ENCODE measurements at regions not wholly inside any gene's neighbourhood (a gene's known extent, or its start where the extent isn't known, plus 50 kb on each side); places are given as distances from the start of the nearest gene placed in this dataset.

- Histone ChIP-seq H3K4me2 (replicated peaks; ENCODE audit: extremely low read depth, low read length, poor library complexity, severe bottlenecking) (no peak overlapping the region), H3K36me3 (replicated peaks in 1 of 2; ENCODE audit: control insufficient read depth in 1 of 2, insufficient read depth in 2 of 2, low read length in 2 of 2) (peaks cover 0 to 11% of the 10 kb centered on the region in 2 donors), H3K27me3 (ENCODE audit: control insufficient read depth in 2 of 2, insufficient read depth in 2 of 2, low read length in 2 of 2) (no peaks in the 10 kb centered on the region), H3K4me3 (replicated peaks in 1 of 3; ENCODE audit: low read depth in 2 of 3, low read length in 3 of 3) (no peak overlapping the region), H3K79me2 (ENCODE audit: insufficient read depth, low read length) (peaks cover 94% of the 10 kb centered on the region), H3K4me1 (ENCODE audit: control insufficient read depth in 1 of 2, insufficient read depth in 2 of 2, low read length in 2 of 2) (peaks cover 14 to 23% of the 10 kb centered on the region in 2 donors), H3K9ac (ENCODE audit: insufficient read depth, low read length, poor library complexity, severe bottlenecking) (no peak overlapping the region), H2AFZ (ENCODE audit: insufficient read depth, low read depth, low read length, poor library complexity, severe bottlenecking) (no peak overlapping the region), H3K9me3 (replicated peaks in 1 of 2; ENCODE audit: control insufficient read depth in 1 of 2, insufficient read depth in 1 of 2, low read length in 2 of 2) (peaks cover 10 to 15% of the 10 kb centered on the region in 2 donors), H3K27ac (ENCODE audit: low read depth in 1 of 2, low read length in 2 of 2) (no peak overlapping the region), H4K20me1 (ENCODE audit: insufficient read depth, low read length) (peaks cover 21% of the 10 kb centered on the region)
- TF ChIP-seq CTCF (IDR thresholded peaks at IDR 0.05), result no peak
- intact Hi-C loops (cut with micrococcal nuclease), result no loop called here
- H3K27ac Mint-ChIP-seq, result peak overlapping the region in 1 of 7 donors; percentile 19
- H3K9me3 Mint-ChIP-seq, result peaks cover 15 to 41% (median 19%) of the 10 kb centered on the region in 7 donors
- peaks cover 34% of the 10 kb centered on the region for H3K4me1 Mint-ChIP-seq
- peaks cover 21 to 33% of the 10 kb centered on the region in 2 donors for H3K36me3 Mint-ChIP-seq
- peaks cover 0 to 2% (median 2%) of the 10 kb centered on the region in 3 donors for H3K27me3 Mint-ChIP-seq (ENCODE audit: low read depth in 3 of 3)
- H3K4me3 Mint-ChIP-seq, result no peak overlapping the region
- WGBS (ENCODE audit: insufficient coverage), result no CpG with 5 or more reads among the region's 10 CpGs
- DNase-seq, result no peak
These were observed 187.0 kb upstream of the FOXN3 start for GRCh38 chr14:89603938-89604480.

- Histone ChIP-seq H3K36me3 (replicated peaks in 1 of 2; ENCODE audit: control insufficient read depth in 1 of 2, insufficient read depth in 2 of 2, low read length in 2 of 2) (peaks cover 3 to 12% of the 10 kb centered on the region in 2 donors), H3K4me3 (replicated peaks in 1 of 3; ENCODE audit: low read depth in 2 of 3, low read length in 3 of 3) (peak overlapping the region in 1 of 3 experiments; percentile 33), H3K4me1 (ENCODE audit: control insufficient read depth in 1 of 2, insufficient read depth in 2 of 2, low read length in 2 of 2) (peaks cover 14 to 23% of the 10 kb centered on the region in 2 donors), H4K20me1 (ENCODE audit: insufficient read depth, low read length) (peaks cover 12% of the 10 kb centered on the region), H3K27ac (ENCODE audit: low read depth in 1 of 2, low read length in 2 of 2) (peak overlapping the region in 1 of 2 donors; percentile 39), H3K79me2 (ENCODE audit: insufficient read depth, low read length) (peaks cover 95% of the 10 kb centered on the region), H2AFZ (ENCODE audit: insufficient read depth, low read depth, low read length, poor library complexity, severe bottlenecking) (no peak overlapping the region), H3K27me3 (ENCODE audit: control insufficient read depth in 2 of 2, insufficient read depth in 2 of 2, low read length in 2 of 2) (no peaks in the 10 kb centered on the region), H3K9ac (ENCODE audit: insufficient read depth, low read length, poor library complexity, severe bottlenecking) (no peak overlapping the region), H3K4me2 (replicated peaks; ENCODE audit: extremely low read depth, low read length, poor library complexity, severe bottlenecking) (peak overlapping the region; percentile 29), H3K9me3 (replicated peaks in 1 of 2; ENCODE audit: control insufficient read depth in 1 of 2, insufficient read depth in 1 of 2, low read length in 2 of 2) (peaks cover 8 to 42% of the 10 kb centered on the region in 2 donors)
- Mint-ChIP-seq H3K4me3 (no peak overlapping the region), H3K27ac (peak overlapping the region in 2 of 7 donors; percentile 7 to 18), H3K4me1 (peaks cover 30% of the 10 kb centered on the region), H3K36me3 (peaks cover 30 to 36% of the 10 kb centered on the region in 2 donors), H3K27me3 (ENCODE audit: low read depth in 3 of 3) (peaks cover 0 to 3% (median 0%) of the 10 kb centered on the region in 3 donors), H3K9me3 (peaks cover 17 to 49% (median 36%) of the 10 kb centered on the region in 7 donors)
- TF ChIP-seq CTCF (IDR thresholded peaks at IDR 0.05), result no peak
- no CpG with 5 or more reads among the region's 3 CpGs for WGBS (ENCODE audit: insufficient coverage)
- DNase-seq, result no peak
- intact Hi-C loops (cut with micrococcal nuclease), result no loop called here
These were observed 184.2 kb upstream of the FOXN3 start for GRCh38 chr14:89600950-89601826.
